NB4 (cell line): ENCODE measurements at regions not wholly inside any gene's neighbourhood (a gene's known extent, or its start where the extent isn't known, plus 50 kb on each side); places are given as distances from the start of the nearest gene placed in this dataset.

Source experiments
- DNase-seq: peaks from one replicate; pipeline ENCODE4 v3.0.0; 2010; ENCODE audit warnings: low read depth
- H3K4me3 ChIP-seq: one replicate; pipeline ENCODE4 v1.5.1; 2011; ENCODE audit warnings: mild to moderate bottlenecking, low read depth, low read length, moderate library complexity
- MYC ChIP-seq: IDR thresholded peaks from 2 replicates; pipeline ENCODE4 v1.6.1; 2011; ENCODE audit warnings: low read depth, low read length
- POLR2A ChIP-seq: IDR thresholded peaks from 2 replicates; pipeline ENCODE4 v1.6.1; 2011; ENCODE audit warnings: mild to moderate bottlenecking; ENCODE audit not compliant: insufficient read length; ENCODE audit errors: extremely low read depth
- TF ChIP-seq, protein P1 (sequence below): IDR thresholded peaks from one replicate; pipeline ENCODE4 v1.5.1; 2012; ENCODE audit warnings: low read depth, low read length
- TF ChIP-seq, protein P2 (sequence below): IDR thresholded peaks from 2 replicates; pipeline ENCODE4 v1.6.1; 2011; ENCODE audit warnings: low read depth, low read length

DNA sequence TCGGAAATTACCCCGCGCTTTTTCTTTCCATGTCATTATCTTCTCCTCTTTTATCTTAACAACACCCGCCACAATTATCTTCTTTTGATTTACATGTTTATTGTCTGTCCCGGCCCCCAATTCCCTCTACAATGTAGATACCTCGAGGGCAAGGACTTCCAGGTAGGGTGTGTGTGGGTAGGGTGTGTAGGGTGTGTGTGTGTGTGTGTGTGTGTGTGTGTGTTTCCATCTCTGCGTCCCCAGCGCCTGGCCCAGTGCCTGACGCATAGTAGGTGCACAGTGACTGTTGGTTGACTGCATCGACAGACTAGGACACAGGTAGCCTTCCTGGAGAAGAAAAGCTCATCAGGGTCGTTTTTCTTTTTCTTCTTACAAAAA lies 103.1 kb downstream of the UCHL1 start:
- TF ChIP-seq POLR2A: no peak
- TF ChIP-seq, protein P1, sequence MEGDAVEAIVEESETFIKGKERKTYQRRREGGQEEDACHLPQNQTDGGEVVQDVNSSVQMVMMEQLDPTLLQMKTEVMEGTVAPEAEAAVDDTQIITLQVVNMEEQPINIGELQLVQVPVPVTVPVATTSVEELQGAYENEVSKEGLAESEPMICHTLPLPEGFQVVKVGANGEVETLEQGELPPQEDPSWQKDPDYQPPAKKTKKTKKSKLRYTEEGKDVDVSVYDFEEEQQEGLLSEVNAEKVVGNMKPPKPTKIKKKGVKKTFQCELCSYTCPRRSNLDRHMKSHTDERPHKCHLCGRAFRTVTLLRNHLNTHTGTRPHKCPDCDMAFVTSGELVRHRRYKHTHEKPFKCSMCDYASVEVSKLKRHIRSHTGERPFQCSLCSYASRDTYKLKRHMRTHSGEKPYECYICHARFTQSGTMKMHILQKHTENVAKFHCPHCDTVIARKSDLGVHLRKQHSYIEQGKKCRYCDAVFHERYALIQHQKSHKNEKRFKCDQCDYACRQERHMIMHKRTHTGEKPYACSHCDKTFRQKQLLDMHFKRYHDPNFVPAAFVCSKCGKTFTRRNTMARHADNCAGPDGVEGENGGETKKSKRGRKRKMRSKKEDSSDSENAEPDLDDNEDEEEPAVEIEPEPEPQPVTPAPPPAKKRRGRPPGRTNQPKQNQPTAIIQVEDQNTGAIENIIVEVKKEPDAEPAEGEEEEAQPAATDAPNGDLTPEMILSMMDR: no peak
- no peak overlapping the region for H3K4me3 ChIP-seq
- DNase-seq: no peak

DNA sequence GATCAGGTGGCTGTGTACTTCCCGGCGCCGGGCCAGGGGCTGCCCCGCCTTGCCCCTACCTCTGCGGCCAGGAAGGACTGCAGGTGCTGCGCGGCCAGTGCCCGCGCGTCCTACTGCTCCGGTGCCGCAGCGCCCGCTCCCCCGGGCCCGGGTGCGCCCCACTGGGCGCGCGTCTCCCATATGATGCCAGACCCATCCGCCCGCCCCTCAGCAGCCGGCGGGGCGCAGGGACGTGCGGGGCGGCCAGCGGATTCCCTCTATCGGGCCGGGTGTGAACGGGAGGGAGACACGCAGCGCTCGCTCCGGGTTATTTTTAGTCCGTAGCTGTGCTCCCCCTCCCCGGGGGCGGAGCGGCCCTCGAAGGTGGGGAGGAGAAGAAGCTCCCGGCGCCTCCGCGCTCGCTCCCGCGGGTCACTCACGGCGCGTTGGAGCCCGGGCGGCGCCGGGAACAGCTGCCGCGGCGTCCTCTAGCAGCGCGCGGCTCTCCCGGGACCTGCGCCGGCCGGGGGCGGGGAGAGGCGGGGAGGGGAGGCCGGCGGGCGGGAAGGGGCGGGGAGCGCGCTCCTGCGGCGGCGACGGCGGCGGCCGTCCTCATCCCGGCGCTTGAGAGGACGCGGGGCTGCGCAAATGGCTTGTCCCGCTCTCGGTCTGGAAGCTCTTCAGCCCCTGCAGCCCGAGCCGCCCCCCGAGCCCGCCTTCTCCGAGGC lies 103.6 kb downstream of the UCHL1 start:
- TF ChIP-seq, protein P1: no peak
- TF ChIP-seq, protein P2, sequence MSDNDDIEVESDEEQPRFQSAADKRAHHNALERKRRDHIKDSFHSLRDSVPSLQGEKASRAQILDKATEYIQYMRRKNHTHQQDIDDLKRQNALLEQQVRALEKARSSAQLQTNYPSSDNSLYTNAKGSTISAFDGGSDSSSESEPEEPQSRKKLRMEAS: no peak
- TF ChIP-seq POLR2A (no peak), MYC (no peak)
- no peak overlapping the region for H3K4me3 ChIP-seq
- peak; percentile 29 for DNase-seq

DNA sequence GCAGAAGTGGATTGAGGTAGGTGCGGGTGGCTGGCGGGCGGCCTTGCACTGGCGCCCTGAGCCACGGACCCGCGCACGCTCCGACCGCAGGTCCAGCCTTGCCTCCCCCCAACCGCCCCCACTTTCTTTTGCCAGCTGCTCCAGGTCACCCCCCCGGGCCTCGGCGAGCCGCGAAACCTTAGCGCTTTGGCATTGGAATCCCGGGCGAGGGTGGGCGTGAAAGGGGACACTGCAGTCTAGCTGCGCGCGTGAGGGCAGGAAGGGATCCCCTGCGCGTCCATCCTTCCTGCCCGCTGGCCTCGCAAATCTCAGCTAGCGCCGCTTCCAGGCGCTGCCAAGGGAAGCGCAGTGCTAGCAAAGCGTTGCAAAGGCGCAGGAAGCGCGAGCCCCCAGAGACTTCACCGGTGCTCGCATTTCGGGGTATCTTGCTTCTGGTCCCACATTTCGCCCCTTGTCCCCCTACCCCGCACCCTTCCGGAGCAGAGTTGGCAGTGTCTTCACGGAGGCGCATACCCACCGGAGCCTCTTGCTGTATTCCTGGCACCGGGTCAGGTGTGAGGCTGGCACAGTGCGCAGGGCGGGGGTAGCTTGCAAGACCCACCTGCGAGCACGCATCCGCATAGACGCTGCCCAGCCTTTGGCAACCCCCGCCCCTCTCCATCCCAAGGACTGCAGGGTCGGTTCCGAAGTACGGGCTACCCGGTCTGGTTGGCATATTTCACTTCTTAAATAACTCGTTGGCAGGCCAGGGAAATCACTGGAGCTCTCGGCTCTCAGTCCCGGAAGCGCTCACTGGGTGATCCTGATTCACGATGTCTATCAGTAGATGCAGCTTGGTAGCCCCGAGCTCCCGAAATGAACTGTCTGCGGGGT lies 104.4 kb downstream of the UCHL1 start:
- DNase-seq: no peak
- no peak overlapping the region for H3K4me3 ChIP-seq
- TF ChIP-seq POLR2A: no peak
- no peak for TF ChIP-seq MYC
- TF ChIP-seq, protein P1: no peak
- TF ChIP-seq, protein P2: no peak

DNA sequence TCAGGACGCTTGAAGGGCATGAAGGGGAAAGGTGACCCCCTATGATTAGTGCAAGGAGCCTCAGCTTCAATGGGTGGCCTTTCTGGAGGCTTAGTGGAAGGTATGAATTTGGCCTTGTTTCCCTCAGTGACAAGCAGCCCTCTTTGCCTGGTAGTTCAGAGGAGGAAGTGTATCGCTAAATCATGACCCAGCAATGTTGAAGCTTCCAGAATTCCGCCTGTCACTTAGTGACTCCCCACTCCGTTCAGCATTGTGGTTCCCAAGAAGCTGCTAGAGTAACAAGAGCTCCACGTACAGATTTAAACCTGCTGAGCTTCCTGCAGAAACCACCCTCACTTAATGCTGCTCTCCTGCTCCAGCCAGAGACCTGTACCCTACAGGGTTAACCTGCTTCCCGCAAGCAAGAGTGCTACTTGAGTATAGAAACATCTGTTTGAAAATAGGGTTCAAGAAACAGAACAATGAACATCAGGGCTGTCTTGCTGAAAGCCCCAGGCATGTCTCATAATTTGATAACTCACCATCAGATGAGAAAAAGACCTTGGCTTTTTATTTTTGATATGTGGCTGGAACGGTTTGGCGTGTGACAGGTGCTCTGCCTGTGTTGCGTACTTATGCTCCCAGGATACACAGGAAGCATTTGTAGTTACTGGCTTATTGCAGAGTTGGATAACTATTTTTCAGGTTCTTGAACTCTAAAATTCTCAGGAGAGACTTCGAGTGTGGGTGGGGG lies 105.2 kb downstream of the UCHL1 start:
- no peak for DNase-seq
- no peak for TF ChIP-seq MYC
- TF ChIP-seq POLR2A: no peak
- TF ChIP-seq, protein P2: no peak
- TF ChIP-seq, protein P1: no peak
- no peak overlapping the region for H3K4me3 ChIP-seq

DNA sequence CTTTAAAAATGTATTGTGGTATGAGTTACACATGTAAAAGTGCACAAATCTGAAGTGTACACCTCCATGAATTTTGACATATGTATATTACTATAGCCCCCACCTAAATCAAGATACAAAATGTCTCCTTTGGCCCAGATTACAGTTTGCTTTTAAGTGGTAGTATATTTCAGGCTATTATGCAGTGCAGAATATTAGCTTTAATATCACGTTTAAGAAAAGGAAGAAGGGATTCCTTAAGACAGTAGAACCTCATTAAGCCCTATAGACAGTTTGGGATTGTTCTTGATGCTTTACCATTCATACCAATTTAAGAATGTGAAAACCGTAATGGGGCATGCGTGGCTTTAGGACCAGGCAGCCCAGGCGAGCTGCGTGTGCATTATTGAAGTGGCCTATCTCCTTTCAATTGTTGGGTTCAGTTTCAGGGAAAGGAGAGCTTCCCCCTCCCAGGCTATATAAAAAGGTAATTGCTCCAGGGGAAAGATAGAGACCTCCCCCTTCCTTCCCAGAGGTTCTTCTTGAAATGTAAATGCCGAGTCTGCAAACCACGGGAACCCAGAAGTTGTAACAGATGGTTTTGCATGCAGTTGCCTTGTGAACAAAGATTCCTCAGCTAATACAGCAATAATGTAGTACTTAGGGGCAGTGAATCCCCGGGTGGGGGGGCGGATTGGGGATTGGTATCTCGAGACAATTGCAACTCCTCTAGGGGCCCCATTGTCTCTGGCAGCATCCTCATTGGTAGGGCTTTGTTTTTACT lies 106.1 kb downstream of the UCHL1 start:
- H3K4me3 ChIP-seq: no peak overlapping the region
- TF ChIP-seq MYC: no peak
- TF ChIP-seq, protein P2: no peak
- TF ChIP-seq, protein P1: no peak
- no peak for TF ChIP-seq POLR2A
- DNase-seq: no peak
